Middle frontal gyrus (tissue), 1 donor: ENCODE measurements at regions not wholly inside any gene's neighbourhood (a gene's known extent, or its start where the extent isn't known, plus 50 kb on each side); places are given as distances from the start of the nearest gene placed in this dataset.

Source experiments
- DNase-seq: peaks from one replicate; pipeline ENCODE4 v3.0.0-alpha.2; 2015; ENCODE audit warnings: low spot score; ENCODE audit errors: extremely low spot score

GRCh38 chr7:98679741-98680140 lies 62.7 kb downstream of the NPTX2 start:
- no peak for DNase-seq

GRCh38 chr7:98681511-98681910 lies 64.4 kb downstream of the NPTX2 start:
- DNase-seq: no peak

- no peak for DNase-seq
Observed at GRCh38 chr7:98681951-98682350, 64.9 kb downstream of the NPTX2 start.

- DNase-seq: no peak
Observed at GRCh38 chr7:98683514-98683913, 66.4 kb downstream of the NPTX2 start.

- DNase-seq: no peak
Observed at GRCh38 chr7:98685541-98685940, 68.5 kb downstream of the NPTX2 start.

- DNase-seq: no peak
Observed at GRCh38 chr7:98686466-98687080, 69.5 kb downstream of the NPTX2 start.

GRCh38 chr7:98687111-98687751 lies 70.1 kb downstream of the NPTX2 start:
- peak; percentile 18 for DNase-seq

GRCh38 chr7:98691619-98692018 lies 74.5 kb downstream of the NPTX2 start:
- no peak for DNase-seq

GRCh38 chr7:98697083-98697482 lies 80.0 kb downstream of the NPTX2 start:
- no peak for DNase-seq

- DNase-seq: no peak
Observed at GRCh38 chr7:98697485-98698240, 80.6 kb downstream of the NPTX2 start.

GRCh38 chr7:98698976-98699375 lies 81.9 kb downstream of the NPTX2 start:
- no peak for DNase-seq

GRCh38 chr7:98700533-98700932 lies 83.4 kb downstream of the NPTX2 start:
- DNase-seq: no peak

GRCh38 chr7:98701372-98701771 lies 84.3 kb downstream of the NPTX2 start:
- DNase-seq: no peak

GRCh38 chr7:98702021-98702420 lies 84.9 kb downstream of the NPTX2 start:
- DNase-seq: no peak

GRCh38 chr7:98703916-98704315 lies 86.8 kb downstream of the NPTX2 start:
- no peak for DNase-seq

GRCh38 chr7:98705626-98706025 lies 88.5 kb downstream of the NPTX2 start:
- no peak for DNase-seq

GRCh38 chr7:98707076-98707475 lies 90.0 kb downstream of the NPTX2 start:
- no peak for DNase-seq

- no peak for DNase-seq
Observed at GRCh38 chr7:98711945-98712344, 94.9 kb downstream of the NPTX2 start.

GRCh38 chr7:98713165-98713810 lies 96.2 kb downstream of the NPTX2 start:
- no peak for DNase-seq

- DNase-seq: no peak
Observed at GRCh38 chr7:98719396-98719795, 102.3 kb downstream of the NPTX2 start.

- DNase-seq: no peak
Observed at GRCh38 chr7:98722402-98722801, 105.3 kb downstream of the NPTX2 start.

- no peak for DNase-seq
Observed at GRCh38 chr7:98724591-98724990, 107.5 kb downstream of the NPTX2 start.
